Neural progenitor cell (in vitro differentiated cells): ENCODE measurements at regions not wholly inside any gene's neighbourhood (a gene's known extent, or its start where the extent isn't known, plus 50 kb on each side); places are given as distances from the start of the nearest gene placed in this dataset.

Source experiments
- DNase-seq: peaks from one replicate; pipeline ENCODE4 v3.0.0-alpha.2; 2016; ENCODE audit warnings: low spot score
- H2AFZ ChIP-seq: fragments of 200-600 bp; sonication (generic); replicated peaks from 2 replicates; pipeline ENCODE4 v1.6.1; 2016; ENCODE audit warnings: antibody characterized with exemption
- H3F3A ChIP-seq: fragments of 200-600 bp; sonication (generic); 2 replicates; pipeline ENCODE4 v1.6.1; 2016; ENCODE audit warnings: antibody characterized with exemption, low read depth
- H3K27ac ChIP-seq: fragments of 200-600 bp; sonication (generic); 2 replicates; pipeline ENCODE4 v1.5.1; 2016; ENCODE audit warnings: mild to moderate bottlenecking
- H3K27me3 ChIP-seq: fragments of 200-600 bp; sonication (generic); 2 replicates; pipeline ENCODE4 v1.6.1; 2016; ENCODE audit warnings: mild to moderate bottlenecking, moderate library complexity
- H3K36me3 ChIP-seq: fragments of 200-600 bp; sonication (generic); 2 replicates; pipeline ENCODE4 v1.5.1; 2016
- H3K4me1 ChIP-seq: fragments of 200-600 bp; sonication (generic); 2 replicates; pipeline ENCODE4 v1.6.1; 2016; ENCODE audit warnings: mixed run types
- H3K4me2 ChIP-seq: fragments of 200-600 bp; sonication (generic); 2 replicates; pipeline ENCODE4 v1.6.1; 2016
- H3K4me3 ChIP-seq: fragments of 200-600 bp; sonication (generic); 2 replicates; pipeline ENCODE4 v1.5.1; 2016
- H3K79me2 ChIP-seq: fragments of 200-600 bp; sonication (generic); 2 replicates; pipeline ENCODE4 v1.6.1; 2016; ENCODE audit warnings: low read depth
- H3K9ac ChIP-seq: fragments of 200-600 bp; sonication (generic); 2 replicates; pipeline ENCODE4 v1.6.1; 2016
- H3K9me3 ChIP-seq: fragments of 200-600 bp; sonication (generic); 2 replicates; pipeline ENCODE4 v1.5.1; 2016; ENCODE audit warnings: low read depth
- H4K20me1 ChIP-seq: fragments of 200-600 bp; sonication (generic); 2 replicates; pipeline ENCODE4 v1.6.1; 2016; ENCODE audit warnings: low read depth
- H3K27ac Mint-ChIP-seq: 3 replicates; pipeline ENCODE4 v1.8.0; 2021; ENCODE audit warnings: mixed read lengths
- H3K27me3 Mint-ChIP-seq: 2 replicates; pipeline ENCODE4 v1.8.0; 2022; ENCODE audit warnings: low read depth, mild to moderate bottlenecking, inconsistent platforms, moderate library complexity, mixed read lengths; ENCODE audit not compliant: insufficient read depth
- H3K36me3 Mint-ChIP-seq: 3 replicates; pipeline ENCODE4 v1.8.0; 2021; ENCODE audit warnings: mixed read lengths
- H3K4me1 Mint-ChIP-seq: 3 replicates; pipeline ENCODE4 v1.8.0; 2021; ENCODE audit warnings: mixed read lengths
- H3K4me3 Mint-ChIP-seq: 3 replicates; pipeline ENCODE4 v1.8.0; 2021; ENCODE audit warnings: mild to moderate bottlenecking, moderate library complexity, mixed read lengths
- H3K9me3 Mint-ChIP-seq: 3 replicates; pipeline ENCODE4 v1.8.0; 2020; ENCODE audit warnings: mixed read lengths
- EZH2 ChIP-seq: fragments of 200-600 bp; sonication (generic); IDR thresholded peaks from 2 replicates; pipeline ENCODE4 v1.6.1; 2017; ENCODE audit warnings: antibody characterized with exemption, mild to moderate bottlenecking, moderate library complexity
- EZH2phosphoT487 ChIP-seq: fragments of 200-600 bp; sonication (generic); IDR thresholded peaks from 2 replicates; pipeline ENCODE4 v1.6.1; 2017; ENCODE audit warnings: antibody characterized with exemption
- TF ChIP-seq, protein P1 (sequence below): fragments of 200-600 bp; sonication (generic); IDR thresholded peaks from 2 replicates; pipeline ENCODE4 v1.5.1; 2017; ENCODE audit warnings: antibody characterized with exemption, mild to moderate bottlenecking

DNA sequence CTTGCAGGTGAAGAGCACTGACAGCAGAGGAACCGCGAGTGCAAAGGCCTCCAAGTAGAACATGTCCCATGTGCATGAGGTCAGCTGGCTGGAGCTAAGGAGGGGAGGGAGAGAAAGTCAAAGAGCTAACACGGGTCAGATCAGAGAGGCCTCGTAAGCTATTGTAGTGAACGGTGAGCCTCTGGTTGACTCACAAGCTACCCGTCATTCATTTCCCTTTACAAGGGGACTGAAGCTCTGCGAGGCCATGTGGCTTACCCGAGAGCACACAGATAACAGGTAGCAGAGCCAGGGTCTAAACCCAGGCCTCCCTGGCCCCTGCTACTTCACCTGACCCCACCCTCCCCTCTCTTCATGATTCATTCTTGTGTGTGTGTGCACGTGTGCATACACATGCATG is 152.7 kb upstream of the ADRA1B start:
- Histone ChIP-seq H2AFZ (peak overlapping the region; percentile 14), H3K79me2 (no peaks in the 10 kb centered on the region), H3F3A (no peaks in the 10 kb centered on the region), H3K4me2 (no peak overlapping the region), H3K9ac (no peak overlapping the region), H3K27ac (no peak overlapping the region), H3K4me1 (peaks cover 8% of the 10 kb centered on the region), H3K9me3 (no peaks in the 10 kb centered on the region), H3K4me3 (no peak overlapping the region), H4K20me1 (no peaks in the 10 kb centered on the region), H3K36me3 (no peaks in the 10 kb centered on the region), H3K27me3 (no peaks in the 10 kb centered on the region)
- Mint-ChIP-seq H3K36me3 (no peaks in the 10 kb centered on the region), H3K9me3 (peaks cover 3% of the 10 kb centered on the region), H3K27me3 (no peaks in the 10 kb centered on the region), H3K27ac (no peak overlapping the region), H3K4me1 (peaks cover 21% of the 10 kb centered on the region), H3K4me3 (no peak overlapping the region)
- no peak for DNase-seq
- TF ChIP-seq EZH2phosphoT487 (no peak), EZH2 (no peak)
- TF ChIP-seq, protein P1, sequence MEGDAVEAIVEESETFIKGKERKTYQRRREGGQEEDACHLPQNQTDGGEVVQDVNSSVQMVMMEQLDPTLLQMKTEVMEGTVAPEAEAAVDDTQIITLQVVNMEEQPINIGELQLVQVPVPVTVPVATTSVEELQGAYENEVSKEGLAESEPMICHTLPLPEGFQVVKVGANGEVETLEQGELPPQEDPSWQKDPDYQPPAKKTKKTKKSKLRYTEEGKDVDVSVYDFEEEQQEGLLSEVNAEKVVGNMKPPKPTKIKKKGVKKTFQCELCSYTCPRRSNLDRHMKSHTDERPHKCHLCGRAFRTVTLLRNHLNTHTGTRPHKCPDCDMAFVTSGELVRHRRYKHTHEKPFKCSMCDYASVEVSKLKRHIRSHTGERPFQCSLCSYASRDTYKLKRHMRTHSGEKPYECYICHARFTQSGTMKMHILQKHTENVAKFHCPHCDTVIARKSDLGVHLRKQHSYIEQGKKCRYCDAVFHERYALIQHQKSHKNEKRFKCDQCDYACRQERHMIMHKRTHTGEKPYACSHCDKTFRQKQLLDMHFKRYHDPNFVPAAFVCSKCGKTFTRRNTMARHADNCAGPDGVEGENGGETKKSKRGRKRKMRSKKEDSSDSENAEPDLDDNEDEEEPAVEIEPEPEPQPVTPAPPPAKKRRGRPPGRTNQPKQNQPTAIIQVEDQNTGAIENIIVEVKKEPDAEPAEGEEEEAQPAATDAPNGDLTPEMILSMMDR: no peak

DNA sequence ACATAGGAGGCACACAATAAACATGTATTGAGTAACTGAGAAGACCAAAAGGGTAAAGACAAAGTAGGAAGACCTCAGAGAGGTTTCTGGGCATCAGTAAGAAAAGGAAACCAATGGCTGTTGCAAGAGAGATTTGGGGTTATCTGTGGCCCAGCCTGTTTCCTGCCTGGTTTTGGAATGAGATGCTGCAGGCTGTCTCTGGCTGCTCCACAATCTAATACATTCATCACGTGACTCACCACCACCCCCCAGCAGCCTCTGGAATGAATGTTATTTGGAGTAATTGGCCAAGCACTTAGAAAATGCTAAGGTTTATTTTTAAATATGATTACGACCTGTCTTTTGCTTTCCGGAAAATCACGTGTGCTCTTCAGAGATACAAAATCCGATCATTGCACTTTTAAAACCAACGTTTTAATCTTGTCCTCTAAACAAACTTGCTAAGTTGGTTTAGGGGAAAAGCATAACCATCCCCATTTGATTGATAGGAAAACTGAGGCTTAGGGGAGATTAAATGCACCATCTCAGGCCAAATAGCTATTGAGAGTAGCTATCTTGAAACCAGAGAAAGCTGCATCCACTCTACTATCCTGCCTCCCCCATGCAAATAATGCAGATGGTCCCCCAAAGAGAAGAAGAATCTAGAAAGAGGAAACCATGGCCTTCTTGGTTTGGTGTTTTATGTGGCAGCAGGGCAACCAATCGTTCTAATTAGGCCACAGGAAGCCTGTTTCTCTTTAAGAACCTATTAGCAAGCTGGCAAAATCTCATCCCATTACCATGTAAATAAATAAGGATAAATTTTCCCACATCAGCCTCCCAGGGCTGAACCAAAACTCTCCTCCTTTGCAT is 151.8 kb upstream of the ADRA1B start:
- Histone ChIP-seq H3K4me2 (no peak overlapping the region), H3K27ac (no peak overlapping the region)
- H3K27me3 Mint-ChIP-seq: peaks cover 3% of the 10 kb centered on the region

DNA sequence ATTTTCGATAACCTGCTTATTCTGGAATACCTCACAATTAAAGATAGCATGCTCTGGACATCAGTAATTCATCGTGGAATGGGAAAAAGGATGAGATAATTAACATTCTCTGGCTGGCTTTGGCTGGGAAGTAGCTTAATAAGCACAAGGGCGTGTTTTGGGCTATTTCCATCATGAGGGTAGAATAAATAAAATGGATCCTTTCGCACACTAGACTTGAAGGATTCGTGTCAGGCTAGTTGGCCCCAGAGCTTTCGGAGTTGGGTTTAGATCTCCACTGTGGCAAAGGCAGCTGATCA is 151.2 kb upstream of the ADRA1B start:
- no peaks in the 10 kb centered on the region for H4K20me1 ChIP-seq
- TF ChIP-seq, protein P1: no peak
- TF ChIP-seq EZH2phosphoT487 (no peak), EZH2 (no peak)
- no peaks in the 10 kb centered on the region for H3K36me3 ChIP-seq
- Mint-ChIP-seq H3K4me3 (no peak overlapping the region), H3K36me3 (no peaks in the 10 kb centered on the region), H3K27ac (no peak overlapping the region), H3K9me3 (peaks cover 3% of the 10 kb centered on the region), H3K27me3 (peaks cover 3% of the 10 kb centered on the region), H3K4me1 (peaks cover 30% of the 10 kb centered on the region)
- no peaks in the 10 kb centered on the region for H3F3A ChIP-seq
- H3K9ac ChIP-seq: no peak overlapping the region
- no peak overlapping the region for H2AFZ ChIP-seq
- no peaks in the 10 kb centered on the region for H3K9me3 ChIP-seq
- no peak overlapping the region for H3K4me3 ChIP-seq
- no peaks in the 10 kb centered on the region for H3K27me3 ChIP-seq
- H3K4me2 ChIP-seq: no peak overlapping the region
- no peaks in the 10 kb centered on the region for H3K79me2 ChIP-seq
- peaks cover 13% of the 10 kb centered on the region for H3K4me1 ChIP-seq
- no peak overlapping the region for H3K27ac ChIP-seq
- no peak for DNase-seq

More for the DNA sequence above, 151.8 kb upstream of the ADRA1B start:
- Mint-ChIP-seq H3K4me3 (no peak overlapping the region), H3K27ac (no peak overlapping the region), H3K36me3 (no peaks in the 10 kb centered on the region), H3K9me3 (peaks cover 3% of the 10 kb centered on the region), H3K4me1 (peaks cover 30% of the 10 kb centered on the region)
- Histone ChIP-seq H3K4me3 (no peak overlapping the region), H3K79me2 (no peaks in the 10 kb centered on the region), H3K36me3 (no peaks in the 10 kb centered on the region), H3K9ac (no peak overlapping the region), H3K4me1 (peaks cover 13% of the 10 kb centered on the region), H3K27me3 (no peaks in the 10 kb centered on the region), H3F3A (no peaks in the 10 kb centered on the region), H4K20me1 (no peaks in the 10 kb centered on the region), H2AFZ (peak overlapping the region; percentile 45), H3K9me3 (no peaks in the 10 kb centered on the region)
- TF ChIP-seq, protein P1: no peak
- TF ChIP-seq EZH2: no peak
- no peak for TF ChIP-seq EZH2phosphoT487
- no peak for DNase-seq
